GM18867 (cell line): ENCODE measurements at regions not wholly inside any gene's neighbourhood (a gene's known extent, or its start where the extent isn't known, plus 50 kb on each side); places are given as distances from the start of the nearest gene placed in this dataset.
"Not testable (repeated sequence)": the region's sequence is repeated elsewhere in the genome, so short reads cannot be mapped to it uniquely, and the experiment has no call there.

Source experiments
- ATAC-seq: cut with Tn5 transposase; IDR thresholded peaks from one replicate; pipeline ENCODE4 v1.9.1; 2021; ENCODE audit warnings: mild to moderate bottlenecking, moderate library complexity; ENCODE audit not compliant: unreplicated experiment

DNA sequence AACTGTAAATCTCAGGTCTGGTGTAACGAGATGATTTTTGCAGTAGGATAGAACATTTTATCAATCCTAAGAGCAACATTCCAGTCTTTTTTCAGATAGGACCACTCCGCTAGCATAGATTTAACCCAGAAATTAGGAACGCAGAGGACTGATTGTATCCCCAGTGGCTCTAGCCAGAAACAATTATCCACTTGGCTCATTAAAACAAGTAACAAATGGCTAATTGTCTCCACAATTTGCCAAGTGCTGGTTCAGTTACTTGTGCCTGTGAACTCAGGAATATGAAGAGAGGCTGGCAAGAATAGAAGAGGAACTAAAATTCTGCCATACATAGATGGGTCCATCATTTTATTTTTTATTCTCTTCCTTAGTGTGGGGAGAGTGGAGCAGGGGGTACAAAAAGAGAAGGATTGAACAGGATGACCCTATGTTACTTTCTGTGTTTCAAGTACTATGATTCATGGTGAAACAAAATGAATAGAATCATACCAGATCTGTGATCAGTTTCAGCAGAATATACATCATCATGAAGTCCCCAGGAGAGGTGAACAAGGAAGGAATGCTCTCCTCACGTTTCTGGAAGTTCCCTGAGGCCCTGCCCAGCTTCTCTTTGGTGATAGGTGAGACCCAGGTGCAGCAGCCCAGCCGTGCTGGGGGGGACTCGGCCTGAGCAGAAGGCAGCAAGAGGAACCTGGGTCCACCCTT lies 121.6 kb downstream of the ARL4C start:
- ATAC-seq, result no peak

DNA sequence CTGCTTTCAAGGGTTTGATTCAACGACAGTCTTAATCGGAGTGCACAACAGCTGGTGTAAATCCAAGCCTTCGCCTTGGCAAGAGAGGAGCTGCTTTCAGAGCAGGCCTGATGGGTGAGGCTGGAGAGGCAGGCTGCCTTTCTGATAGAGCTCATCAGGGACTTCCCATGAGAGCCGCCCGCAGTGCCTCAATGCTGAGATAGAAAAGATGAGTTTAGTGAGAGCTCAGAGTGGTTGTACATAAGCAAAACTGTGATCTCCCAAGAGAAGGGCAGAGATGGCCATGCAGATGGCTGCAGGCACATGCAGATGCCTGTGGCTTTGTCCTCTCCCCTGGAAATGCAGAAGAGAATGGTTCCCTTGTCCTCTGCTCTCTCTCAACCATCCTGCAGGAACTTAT lies 122.1 kb downstream of the ARL4C start:
- ATAC-seq, result no peak

DNA sequence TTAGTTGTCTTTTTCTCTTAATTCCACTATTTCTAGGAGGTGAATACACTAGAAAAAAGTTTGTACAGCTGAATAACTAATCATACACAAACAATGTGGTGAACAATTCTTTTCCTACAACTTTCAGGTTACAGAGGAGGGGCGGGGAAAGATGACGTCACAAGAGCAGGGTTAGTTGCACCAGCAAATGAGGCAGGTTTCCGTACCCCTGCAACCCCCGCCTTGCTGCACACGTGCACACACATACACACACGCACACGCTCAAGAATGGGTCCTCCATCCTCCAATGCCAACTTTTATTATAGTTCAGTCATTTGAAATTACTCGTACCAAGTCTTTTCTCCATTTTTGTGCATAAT lies 122.8 kb downstream of the ARL4C start:
- ATAC-seq, result no peak

DNA sequence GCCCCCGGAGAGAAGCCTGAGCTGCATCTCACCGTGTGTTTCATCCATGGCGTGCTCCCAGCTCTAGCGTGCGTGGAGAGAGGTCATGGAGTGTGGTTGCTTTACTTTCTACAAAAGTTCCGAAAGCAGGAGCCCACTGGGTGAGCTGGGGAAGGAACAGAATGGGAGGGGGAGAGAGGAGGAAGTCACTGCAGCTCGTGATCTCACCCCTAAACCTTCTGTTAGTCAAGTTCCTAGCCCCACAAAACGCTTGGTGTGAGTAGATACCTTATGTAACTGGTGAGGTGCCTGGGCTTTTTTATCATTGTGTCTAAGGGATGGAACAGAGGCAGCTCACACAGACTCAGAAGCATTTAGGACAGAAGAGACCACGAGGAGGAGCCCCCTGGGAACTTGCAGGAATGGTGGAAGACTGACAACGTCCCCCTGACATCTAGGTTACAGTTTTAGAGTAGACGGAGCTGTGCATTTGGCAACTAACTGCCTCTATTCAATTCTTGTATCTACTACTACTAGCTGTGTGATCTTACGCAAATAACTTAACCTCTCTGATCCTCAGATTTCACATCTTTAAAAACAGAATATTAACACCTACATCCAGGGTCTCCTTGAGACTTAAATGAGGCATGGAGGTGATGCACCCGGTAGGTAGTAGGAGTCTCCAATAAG lies 123.3 kb downstream of the ARL4C start:
- ATAC-seq, result no peak

DNA sequence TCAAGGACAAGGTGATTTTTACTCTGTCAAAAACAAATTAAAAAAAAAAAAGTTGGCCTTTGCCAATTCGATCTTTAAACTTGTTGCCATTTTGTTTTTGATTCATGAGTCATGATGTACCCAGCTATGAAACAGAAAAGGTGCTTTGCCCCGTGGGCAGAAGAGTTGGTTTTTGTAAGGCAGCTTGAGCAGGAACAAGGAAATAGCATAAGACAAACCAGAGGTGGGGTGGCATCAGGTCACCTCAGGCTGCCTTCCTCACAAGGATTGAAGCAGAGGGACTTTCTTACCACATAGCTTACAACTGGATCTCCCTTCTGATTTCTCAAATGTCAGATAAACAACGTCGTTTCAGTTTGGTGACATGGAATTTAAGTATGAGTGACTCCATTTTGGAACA lies 123.8 kb downstream of the ARL4C start:
- ATAC-seq, result no peak

DNA sequence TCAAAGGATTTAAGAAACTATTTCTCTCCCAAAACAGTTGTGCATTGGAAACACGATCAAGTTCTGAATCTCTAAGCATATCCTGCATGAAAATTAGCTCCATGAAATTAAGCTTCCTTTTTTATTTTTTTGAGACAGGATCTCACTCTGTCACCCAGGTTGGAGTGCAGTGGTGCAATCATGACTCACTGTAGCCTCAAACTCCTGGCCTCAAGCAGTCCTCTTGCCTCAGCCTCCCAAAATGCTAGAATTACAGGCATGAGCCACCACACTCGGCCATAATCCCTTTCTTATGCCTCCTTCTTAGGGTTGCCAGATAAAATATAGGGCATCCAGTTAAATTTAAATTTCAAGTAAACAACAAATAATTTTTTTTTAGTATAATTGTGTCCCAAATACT lies 124.4 kb downstream of the ARL4C start:
- ATAC-seq, result no peak

DNA sequence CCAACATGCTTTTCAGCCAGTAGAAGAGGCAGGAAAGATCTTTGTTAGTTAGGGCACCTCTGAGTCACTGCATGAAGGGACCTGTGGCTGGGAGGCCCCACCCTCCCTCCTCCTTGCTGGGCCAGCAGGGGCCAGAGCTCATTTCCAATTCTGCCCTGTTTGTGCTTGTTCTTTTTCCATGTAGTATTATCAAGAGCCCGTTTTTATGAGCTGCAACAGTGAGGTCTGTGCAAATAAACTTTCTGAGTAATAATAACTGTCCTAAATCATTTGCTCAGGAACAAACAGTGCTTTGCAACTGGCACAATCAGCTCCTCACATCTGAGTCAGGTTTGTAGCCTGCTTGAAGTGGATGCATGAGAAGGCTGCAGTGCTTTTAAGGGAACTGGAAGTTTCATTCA lies 128.0 kb downstream of the ARL4C start:
- ATAC-seq, result no peak

DNA sequence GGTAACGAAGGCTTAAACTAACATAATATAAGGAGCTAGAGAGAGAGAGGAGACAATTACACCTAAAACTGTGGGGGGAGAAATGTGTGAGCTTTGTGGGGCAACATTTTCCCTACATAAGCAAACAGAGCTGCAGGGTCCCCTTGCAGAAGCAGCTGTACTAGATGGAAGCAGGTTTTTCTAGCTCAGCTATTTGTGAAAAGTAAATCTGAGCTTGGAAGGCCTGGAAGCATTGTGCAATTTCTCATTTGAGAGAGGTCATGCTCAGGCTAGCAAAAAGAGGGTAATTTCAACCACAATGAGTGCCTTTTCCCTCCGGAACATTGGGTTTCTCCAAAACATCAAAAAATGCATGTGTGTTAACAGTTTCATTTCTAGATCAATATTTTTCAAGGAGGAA lies 130.0 kb downstream of the ARL4C start:
- no peak for ATAC-seq

DNA sequence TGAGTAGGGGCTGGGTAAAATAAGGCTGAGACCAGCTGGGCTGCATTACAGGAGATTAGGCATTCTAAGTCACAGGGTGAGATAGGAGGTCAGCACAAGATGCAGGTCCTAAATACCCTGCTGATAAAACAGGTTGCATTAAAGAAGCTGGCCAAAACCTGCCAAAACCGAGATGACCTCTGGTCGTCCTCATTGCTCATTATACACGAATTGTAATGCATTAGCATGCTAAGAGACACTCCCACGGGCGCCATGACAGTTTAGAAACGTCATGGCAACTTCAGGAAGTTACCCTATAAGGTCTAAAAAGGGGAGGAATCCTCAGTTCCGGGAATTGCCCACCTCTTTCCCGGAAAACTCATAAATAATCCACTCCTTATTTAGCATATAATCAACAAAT lies 132.2 kb downstream of the ARL4C start:
- no peak for ATAC-seq

DNA sequence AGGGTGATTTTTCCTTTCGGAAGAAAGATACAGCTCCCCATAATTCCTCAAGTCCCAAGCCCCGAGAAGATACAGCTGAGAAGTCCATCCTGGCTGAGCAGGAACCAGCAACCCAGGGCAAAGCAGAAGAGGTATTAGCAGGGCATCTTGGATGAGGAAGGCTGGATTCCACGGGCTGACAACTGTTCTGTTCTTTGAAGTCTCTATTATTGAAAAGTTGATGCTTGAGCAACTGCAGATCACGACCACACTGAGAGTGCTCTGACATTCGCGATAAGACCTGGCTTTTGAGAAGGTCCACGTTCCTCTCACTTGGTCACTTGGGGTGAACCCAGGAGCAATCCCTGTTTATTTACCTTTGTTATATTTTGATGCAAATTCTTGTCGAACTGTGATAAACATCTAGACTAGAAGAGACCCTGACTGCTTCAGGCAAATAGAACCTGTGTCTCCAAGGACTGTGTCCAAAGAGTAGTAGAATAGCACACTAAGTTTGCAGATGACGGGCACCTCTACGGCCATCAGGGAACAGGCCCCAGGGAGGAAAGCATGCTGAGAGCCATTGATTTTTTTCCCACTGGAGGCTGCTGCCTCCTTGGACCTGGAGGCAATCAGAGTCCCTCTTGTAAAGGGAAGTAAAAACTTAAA lies 133.1 kb downstream of the ARL4C start:
- no peak for ATAC-seq

DNA sequence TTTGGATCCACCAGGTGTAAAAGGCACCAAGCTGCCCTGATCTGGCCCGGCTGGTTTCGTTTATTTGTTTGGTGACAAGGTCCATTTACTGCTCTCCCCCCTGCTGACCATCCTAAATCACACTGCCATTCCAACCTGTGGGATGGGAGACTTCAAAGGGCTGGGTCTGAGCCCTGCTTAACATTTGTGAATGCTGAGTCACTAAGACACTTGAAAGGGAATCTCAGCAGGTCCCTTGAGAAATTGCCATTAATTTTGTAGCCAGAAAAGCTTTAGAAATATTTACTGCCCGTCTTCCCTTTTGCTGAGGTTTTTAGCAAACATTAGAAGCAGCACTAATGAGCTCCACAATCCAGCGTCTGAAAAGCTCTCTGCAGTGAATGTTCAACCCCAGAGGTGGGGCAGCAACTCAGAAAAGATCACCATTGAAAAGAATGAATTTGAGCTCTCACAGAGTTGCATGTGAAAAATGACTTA lies 133.8 kb downstream of the ARL4C start:
- no peak for ATAC-seq

DNA sequence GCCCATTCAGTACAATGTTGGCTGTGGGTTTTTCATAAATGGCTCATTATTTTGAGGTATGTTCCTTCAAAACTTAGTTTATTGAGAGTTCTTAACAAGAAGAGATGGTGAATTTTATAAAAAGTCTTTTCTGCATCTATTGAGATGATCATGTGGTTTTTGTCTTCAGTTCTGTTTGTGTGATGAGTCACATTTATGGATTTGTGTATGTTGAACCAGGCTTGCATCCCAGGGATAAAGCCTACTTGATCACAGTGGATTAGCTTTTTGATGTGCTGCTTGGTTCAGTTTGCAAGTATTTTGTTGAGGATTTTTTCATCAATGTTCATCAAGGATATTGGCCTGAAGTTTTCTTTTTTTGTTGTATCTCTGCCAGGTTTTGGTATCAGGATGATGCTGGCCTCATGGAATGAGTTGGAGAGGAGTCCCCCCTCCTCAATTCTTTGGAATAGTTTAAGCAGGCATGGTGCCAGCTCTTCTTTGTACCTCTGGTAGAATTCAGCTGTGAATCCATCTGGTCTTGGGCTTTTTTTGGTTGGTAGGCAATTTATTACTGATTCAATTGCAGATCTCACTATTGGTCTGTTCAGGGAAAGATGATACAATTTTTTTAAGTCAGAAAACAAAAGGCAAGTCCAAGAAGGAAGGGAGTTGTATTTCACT lies 136.4 kb downstream of the ARL4C start:
- ATAC-seq, result not testable (repeated sequence)

DNA sequence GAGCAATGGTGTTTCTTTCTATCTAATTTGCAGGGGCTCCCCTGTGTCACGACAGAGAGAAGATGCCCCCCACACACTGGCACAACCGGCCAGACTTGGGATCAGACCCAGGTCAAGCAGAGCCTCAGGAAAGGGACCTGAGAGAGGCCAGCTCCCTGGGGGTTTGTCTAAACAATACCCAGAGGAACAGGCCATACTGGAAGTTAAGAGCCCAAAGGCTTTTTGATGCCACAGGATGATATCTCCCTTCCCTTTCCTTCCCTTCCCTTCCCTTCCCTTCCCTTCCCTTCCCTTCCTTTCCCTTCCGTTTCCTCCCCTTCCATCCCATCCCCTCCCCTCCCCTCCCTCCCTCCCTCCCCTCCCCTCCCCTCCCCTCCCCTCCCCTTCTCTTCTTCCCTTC lies 139.2 kb downstream of the ARL4C start:
- no peak for ATAC-seq

DNA sequence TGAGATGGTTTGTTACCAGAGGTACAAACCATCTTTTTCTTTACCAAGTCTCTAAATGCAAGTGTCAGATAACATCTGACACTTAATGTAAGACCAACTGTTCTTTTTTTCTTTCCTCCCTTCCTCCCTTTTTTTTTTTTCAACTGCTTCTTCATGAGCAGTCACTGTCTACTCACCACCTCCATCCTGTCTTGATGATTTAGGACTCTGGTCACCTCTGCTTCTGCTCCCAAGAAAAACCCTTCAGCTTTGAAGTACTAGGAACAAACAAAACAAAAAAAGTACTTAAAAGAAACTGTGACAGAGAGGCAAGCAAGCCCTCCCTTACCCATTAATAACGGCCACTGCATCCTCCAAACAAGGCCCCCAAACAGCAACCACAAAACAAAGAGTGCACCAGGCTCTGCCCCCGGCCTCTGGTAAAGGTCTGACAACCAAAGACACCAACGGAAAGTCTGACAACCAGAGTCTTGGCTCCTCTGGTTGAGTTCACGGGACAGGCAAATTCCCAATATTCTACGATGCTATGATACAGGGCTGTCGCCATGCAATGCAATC lies 141.0 kb downstream of the ARL4C start:
- ATAC-seq, result no peak

DNA sequence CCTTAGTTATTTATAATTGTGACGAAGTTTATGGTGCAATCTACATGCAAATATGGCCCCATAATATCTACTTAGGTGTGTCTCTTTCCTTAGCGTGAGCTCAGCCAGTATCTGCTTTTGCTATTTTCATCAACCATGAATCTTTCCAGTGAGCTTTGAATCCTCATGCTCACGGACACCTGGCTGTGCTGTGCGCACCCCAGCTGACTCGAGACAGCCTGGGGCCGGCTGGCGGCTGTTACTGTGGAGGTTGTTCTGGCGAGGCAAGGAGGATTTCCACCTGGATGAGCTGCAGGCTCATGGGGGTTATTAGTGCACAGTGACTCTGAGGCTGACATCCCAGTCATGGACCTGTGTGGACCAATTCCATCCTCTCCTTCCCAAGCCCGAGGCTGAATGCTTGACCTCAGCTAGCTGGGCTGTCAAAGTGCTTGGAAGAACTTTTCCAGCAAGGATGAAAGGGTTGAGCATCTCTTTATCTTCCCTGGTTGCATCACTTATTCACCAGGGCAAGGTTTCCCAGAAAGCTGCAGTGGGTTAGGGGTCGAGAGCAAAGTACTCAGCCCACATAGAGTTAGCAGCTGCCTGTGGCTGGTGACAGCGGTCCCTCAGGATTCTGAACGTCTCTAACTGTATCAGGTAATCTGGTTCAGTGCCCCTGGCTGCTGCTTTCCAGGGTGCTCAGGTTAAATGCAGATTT lies 141.7 kb downstream of the ARL4C start:
- no peak for ATAC-seq

DNA sequence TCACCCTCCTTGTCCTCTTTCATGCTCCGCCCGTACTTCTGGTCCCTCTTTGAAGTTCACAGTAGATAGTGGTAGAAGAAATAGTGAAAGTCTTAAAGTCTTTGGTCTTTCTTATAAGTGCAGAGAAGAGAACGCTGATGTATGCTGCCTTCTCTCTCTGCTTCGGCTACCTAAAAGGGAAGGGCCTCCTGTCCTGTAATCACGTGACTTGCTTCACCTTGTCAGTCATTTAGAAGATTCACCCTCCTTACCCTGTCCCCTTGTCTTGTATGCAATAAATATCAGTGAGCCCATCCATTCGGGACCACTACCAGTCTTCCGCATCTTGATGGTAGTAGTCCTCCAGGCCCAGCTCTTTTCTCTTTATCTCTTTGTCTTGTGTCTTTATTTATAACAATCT lies 144.6 kb downstream of the ARL4C start:
- no peak for ATAC-seq

DNA sequence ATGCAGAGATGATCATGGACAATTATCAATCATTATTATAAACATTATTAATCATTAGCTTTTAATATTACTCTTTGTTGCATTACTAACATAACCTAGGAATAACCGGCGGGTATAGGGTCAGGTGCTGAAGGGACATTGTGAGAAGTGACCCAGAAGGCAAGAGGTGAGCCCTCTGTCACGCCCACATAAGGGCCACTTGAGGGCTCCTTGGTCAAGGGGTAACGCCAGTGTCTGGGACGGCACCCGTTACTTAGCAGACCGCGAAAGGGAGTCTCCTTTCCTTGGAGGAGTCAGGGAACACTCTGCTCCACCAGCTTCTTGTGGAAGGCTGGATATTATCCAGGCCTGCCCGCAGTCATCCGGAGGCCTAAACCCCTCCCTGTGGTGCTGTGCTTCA lies 145.0 kb downstream of the ARL4C start:
- not testable (repeated sequence) for ATAC-seq

DNA sequence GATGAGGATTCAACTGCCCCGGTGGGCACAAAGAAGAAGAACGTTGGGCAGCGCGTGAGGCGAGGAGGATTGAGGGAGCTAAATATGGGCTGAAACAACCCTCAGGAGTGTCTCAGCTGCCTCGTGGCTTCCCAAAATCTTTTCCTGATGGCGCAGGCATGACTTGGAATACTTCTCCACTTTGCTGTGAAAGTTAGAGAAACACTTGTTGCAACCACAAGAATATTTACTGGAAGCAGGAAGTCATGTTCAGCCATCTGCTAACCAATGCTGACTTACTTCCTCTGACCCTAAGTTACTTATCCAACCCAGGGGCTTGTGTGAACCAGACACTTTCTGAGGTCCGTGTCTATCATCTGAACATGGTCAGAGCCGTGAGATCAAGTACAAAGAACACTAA lies 148.8 kb downstream of the ARL4C start:
- no peak for ATAC-seq

DNA sequence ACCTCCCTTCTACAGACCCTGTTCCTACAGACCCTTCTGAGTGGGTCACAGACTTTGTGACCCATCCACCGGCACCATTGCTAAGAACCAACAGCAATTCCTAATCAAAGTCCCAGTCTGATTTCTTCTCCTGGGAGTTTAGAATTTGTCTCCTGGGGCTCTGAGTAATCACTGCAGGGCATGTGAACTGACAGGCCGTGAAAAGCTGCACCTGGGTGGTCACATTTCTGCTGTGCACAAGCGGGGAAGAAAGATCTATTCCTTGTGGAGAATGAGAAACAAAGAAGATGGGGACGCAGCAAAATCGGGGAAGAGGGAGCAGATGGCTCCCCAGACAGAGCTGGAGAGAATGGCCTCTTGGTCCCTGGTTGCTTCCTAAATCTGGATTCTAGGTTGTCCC lies 151.0 kb downstream of the ARL4C start:
- ATAC-seq, result no peak

DNA sequence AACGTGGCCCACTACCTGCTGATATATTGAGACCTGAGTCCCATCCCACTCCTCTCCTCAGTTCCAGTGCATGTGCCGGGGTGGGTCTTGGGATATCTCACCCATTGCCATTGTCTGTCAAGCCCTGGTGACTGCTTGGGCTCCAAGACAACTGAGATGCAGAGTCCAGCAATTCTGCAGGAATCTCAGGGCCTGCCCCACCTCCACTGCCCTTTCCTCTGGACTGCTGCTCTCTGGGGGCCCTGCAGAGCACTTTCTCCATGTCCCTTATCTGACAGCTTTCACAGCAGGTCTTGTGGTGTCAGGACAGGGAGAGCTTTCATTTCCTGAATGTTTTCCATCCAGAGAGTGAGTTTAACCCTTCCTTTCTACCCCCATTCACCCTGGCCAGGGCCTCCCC lies 152.9 kb downstream of the ARL4C start:
- no peak for ATAC-seq

DNA sequence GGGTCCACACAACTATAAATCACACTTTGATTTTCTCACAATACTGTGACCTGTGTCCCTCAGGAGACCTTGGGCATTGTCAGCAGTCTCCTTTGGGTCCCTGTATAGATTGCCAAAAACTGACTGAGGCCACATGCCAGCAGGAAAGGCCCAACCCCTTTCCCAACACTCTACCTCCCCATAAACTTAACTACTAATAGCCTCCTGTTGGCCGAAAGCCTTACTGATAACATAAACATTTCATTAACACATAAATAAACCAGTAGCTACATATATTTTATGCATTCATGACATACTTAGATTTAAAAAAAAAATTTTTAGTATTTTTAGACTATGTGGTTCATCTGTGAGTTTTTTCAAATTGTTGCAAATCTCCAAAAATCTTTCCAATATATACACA lies 153.5 kb downstream of the ARL4C start:
- no peak for ATAC-seq
